ENCODE measurements at regions not wholly inside any gene's neighbourhood (a gene's known extent, or its start where the extent isn't known, plus 50 kb on each side); places are given as distances from the start of the nearest gene placed in this dataset.

DNA sequence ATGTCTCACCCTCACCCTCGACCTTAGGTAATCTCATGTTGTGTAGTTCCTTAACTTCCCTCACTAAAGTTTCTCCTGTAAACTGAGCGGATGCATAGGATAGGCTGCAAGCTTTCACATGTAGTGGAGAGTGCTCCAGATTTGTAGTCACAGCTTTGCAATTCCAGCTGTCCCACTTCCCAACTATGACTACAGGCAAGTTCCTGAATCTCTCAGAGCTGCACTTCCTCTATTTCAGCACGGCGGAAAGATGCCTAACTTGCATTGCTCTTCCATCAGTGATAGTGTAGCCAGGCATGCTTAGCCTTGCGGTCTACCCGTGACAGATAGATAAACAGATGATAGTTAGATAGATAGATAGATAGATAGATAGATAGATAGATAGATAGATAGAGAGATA, 183.1 kb upstream of the CCDC68 start:
- H3K27ac ChIP-seq (replicated peaks) = no peak overlapping the region
- no peak for DNase-seq
- H3K9me3 ChIP-seq (replicated peaks) = peaks cover 5% of the 10 kb centered on the region
- no peak overlapping the region for H3K4me3 ChIP-seq
- no peaks in the 10 kb centered on the region for H3K4me1 ChIP-seq
- H3K27me3 ChIP-seq (ENCODE audit: low read depth) = no peaks in the 10 kb centered on the region
- no peaks in the 10 kb centered on the region for H3K36me3 ChIP-seq
- intact Hi-C loops (cut with micrococcal nuclease) = no loop called here
- TF ChIP-seq, protein P1, sequence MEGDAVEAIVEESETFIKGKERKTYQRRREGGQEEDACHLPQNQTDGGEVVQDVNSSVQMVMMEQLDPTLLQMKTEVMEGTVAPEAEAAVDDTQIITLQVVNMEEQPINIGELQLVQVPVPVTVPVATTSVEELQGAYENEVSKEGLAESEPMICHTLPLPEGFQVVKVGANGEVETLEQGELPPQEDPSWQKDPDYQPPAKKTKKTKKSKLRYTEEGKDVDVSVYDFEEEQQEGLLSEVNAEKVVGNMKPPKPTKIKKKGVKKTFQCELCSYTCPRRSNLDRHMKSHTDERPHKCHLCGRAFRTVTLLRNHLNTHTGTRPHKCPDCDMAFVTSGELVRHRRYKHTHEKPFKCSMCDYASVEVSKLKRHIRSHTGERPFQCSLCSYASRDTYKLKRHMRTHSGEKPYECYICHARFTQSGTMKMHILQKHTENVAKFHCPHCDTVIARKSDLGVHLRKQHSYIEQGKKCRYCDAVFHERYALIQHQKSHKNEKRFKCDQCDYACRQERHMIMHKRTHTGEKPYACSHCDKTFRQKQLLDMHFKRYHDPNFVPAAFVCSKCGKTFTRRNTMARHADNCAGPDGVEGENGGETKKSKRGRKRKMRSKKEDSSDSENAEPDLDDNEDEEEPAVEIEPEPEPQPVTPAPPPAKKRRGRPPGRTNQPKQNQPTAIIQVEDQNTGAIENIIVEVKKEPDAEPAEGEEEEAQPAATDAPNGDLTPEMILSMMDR (IDR thresholded peaks at IDR 0.05; ENCODE audit: borderline replicate concordance) = no peak

DNA sequence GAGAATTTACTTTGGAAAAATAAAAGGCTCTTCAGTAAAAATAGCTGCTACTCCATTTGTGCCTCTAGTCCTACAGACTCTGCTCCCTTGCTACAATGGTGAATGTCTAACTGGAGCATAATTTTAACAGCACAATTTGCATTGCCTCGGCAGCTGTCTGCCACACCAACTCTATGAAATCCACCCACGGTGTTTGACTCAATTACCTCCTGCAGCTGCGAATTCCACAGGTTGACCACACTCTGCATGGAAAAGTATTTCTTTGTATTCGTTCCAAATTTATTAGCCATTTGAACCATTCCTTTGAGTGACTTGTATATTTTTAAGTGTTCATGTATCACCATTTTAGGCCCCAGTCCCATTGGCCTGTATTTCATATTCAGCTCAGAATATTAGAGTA, 182.1 kb upstream of the CCDC68 start:
- Histone ChIP-seq H3K4me1 (no peaks in the 10 kb centered on the region), H3K9me3 (replicated peaks) (peaks cover 5% of the 10 kb centered on the region), H3K36me3 (no peaks in the 10 kb centered on the region), H3K27ac (replicated peaks) (no peak overlapping the region), H3K27me3 (ENCODE audit: low read depth) (no peaks in the 10 kb centered on the region), H3K4me3 (no peak overlapping the region)
- TF ChIP-seq, protein P1 (IDR thresholded peaks at IDR 0.05; ENCODE audit: borderline replicate concordance) = no peak
- DNase-seq = no peak
- intact Hi-C loops (cut with micrococcal nuclease) = no loop called here

DNA sequence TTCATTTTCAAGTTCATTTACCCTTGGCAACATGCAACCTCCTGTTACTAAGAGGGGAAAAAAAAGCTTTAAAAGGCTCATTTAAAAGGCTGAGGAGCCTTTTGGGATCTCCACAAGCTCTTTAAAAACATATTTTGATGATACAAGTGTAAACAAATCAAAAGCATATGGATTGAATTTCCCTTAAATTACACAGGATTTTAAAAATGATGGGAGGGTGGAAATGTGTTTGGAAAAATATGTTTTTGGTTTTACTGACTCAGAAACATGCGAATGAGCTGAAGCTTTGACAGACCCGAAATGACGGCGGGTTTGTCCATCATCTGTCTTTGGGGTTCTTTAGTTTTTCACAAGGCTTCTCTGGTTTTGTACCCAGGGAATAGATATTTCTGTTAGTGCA, 180.6 kb upstream of the CCDC68 start:
- H3K9me3 ChIP-seq (replicated peaks) = peaks cover 5% of the 10 kb centered on the region
- H3K27me3 ChIP-seq (ENCODE audit: low read depth) = no peaks in the 10 kb centered on the region
- H3K27ac ChIP-seq (replicated peaks) = no peak overlapping the region
- intact Hi-C loops (cut with micrococcal nuclease) = no loop called here
- no peak for DNase-seq
- H3K4me3 ChIP-seq = no peak overlapping the region
- no peaks in the 10 kb centered on the region for H3K36me3 ChIP-seq
- no peaks in the 10 kb centered on the region for H3K4me1 ChIP-seq
- TF ChIP-seq, protein P1 (IDR thresholded peaks at IDR 0.05; ENCODE audit: borderline replicate concordance) = no peak

DNA sequence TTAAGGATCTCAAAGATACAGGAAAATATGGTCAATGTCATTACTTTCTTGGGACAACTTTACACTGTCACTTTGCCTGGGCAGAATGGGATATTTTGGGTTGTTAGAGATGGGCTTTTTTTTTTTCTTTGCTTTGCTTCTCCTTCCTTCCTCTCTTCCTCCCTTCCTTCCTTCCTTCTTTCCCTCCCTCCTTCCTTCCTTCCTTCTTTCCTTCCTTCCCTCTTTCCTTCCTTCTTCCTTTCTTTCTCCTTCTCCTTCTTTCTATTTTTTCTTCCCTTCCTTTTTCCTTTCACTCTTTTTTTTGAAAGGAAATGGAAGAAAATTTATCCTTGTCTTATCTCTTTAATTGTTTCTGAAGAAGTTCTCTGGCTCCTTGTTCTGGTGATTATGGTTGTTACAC, 180.0 kb upstream of the CCDC68 start:
- intact Hi-C loops (cut with micrococcal nuclease) = no loop called here
- Histone ChIP-seq H3K27ac (replicated peaks) (no peak overlapping the region), H3K36me3 (no peaks in the 10 kb centered on the region), H3K4me1 (no peaks in the 10 kb centered on the region), H3K4me3 (no peak overlapping the region), H3K9me3 (replicated peaks) (peaks cover 5% of the 10 kb centered on the region), H3K27me3 (ENCODE audit: low read depth) (no peaks in the 10 kb centered on the region)
- TF ChIP-seq, protein P1 (IDR thresholded peaks at IDR 0.05; ENCODE audit: borderline replicate concordance) = no peak
- no peak for DNase-seq

DNA sequence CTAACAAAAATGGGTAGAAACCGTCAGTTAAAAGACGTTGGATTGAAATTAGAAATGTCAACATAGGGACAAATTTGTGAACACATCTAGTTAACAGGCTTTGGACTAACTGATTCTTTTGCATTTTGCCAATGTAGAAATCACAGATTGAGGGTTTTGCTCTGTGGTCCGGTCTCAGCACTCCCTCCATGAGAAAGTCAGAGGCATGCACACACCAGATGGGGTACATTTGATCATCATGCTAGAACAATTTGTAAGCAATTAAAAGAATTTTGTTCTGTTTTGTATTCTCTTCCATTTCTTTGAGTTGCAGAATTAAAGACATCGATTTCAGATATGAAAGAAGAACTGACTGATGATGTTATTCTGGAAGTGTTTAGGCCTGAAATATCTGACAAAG, 179.1 kb upstream of the CCDC68 start:
- H3K27ac ChIP-seq (replicated peaks) = no peak overlapping the region
- H3K36me3 ChIP-seq = no peaks in the 10 kb centered on the region
- TF ChIP-seq, protein P1 (IDR thresholded peaks at IDR 0.05; ENCODE audit: borderline replicate concordance) = no peak
- no peaks in the 10 kb centered on the region for H3K27me3 ChIP-seq (ENCODE audit: low read depth)
- no peaks in the 10 kb centered on the region for H3K4me1 ChIP-seq
- intact Hi-C loops (cut with micrococcal nuclease) = no loop called here
- H3K9me3 ChIP-seq (replicated peaks) = no peaks in the 10 kb centered on the region
- no peak overlapping the region for H3K4me3 ChIP-seq
- DNase-seq = no peak

DNA sequence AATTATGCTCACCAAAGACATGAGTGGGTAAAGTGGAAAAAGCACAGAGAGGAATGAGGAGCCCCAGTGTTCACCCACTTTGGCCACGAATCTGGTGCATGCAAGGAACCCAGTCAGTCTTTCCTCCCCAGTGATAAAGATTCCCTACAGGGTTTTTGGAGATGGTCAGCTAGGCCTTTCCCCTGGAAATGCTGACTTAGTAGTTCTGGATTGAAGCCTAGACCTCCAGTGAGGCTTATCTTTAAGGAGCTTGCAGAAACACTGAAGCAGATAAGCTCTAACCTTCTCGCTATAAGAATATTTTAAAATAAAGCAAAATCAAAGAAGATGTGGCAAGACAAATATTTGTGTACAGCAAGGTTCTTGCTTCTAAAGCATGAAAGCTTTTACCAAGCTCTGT, 178.3 kb upstream of the CCDC68 start:
- TF ChIP-seq, protein P1 (IDR thresholded peaks at IDR 0.05; ENCODE audit: borderline replicate concordance) = no peak
- intact Hi-C loops (cut with micrococcal nuclease) = no loop called here
- H3K4me1 ChIP-seq = no peaks in the 10 kb centered on the region
- H3K9me3 ChIP-seq (replicated peaks) = no peaks in the 10 kb centered on the region
- H3K27me3 ChIP-seq (ENCODE audit: low read depth) = no peaks in the 10 kb centered on the region
- no peaks in the 10 kb centered on the region for H3K36me3 ChIP-seq
- no peak overlapping the region for H3K27ac ChIP-seq (replicated peaks)
- no peak overlapping the region for H3K4me3 ChIP-seq
- no peak for DNase-seq
